ENCODE measurements at regions not wholly inside any gene's neighbourhood (a gene's known extent, or its start where the extent isn't known, plus 50 kb on each side); places are given as distances from the start of the nearest gene placed in this dataset.
A peak's percentile ranks its signal among the peaks of the same experiment; 100 is the strongest.

DNA sequence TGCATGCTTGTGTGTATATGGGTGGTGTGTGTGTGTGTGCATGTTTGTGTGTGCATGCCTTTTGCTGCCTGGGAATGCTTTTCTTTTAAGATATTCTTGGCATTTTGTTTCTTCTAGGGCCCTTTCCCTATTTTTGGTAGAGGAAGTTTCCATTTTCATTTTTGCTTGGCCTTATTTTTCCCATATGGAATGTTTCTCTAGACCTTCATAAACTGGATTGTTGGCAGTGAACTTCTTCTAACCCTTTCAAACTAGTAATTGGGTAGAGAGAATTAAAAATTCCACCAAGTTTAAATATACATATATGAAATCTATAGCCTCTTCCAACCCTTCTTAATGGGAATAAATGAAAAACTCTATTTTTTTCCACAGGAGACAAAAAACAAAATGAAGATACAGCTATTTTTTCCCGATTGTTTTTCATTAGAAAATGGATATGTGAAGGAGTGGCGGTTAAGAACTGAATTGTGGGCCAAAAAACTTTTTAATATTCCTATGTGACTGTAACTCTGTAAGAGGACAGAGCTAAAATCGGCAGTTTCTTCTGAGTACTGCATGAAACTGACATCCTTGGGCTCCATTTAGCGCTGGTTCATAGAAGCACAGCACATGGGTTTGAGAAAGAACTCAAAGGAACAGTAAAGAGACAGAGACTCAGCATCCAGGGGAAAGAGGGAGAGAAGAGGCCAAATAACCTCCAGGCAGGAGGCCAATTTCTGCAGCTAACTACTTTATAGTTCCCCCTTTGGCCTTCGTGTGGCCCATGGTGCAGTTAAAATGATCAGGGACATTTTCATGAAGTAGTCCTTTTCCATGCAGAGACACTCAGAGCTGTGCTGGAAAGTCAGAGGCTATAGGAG lies 102.1 kb downstream of the TMEM170B start:
- ChIA-PET CTCF (interaction anchor here (0.6 kb wide), 1 partner anchor 422 kb away, joined by 6 read pairs; no protein-coding TSS in a partner anchor), POLR2A (no interaction called here)
- H3K4me3 ChIP-seq (ENCODE audit: low read depth, low read length) = no peak overlapping the region
- no peak for TF ChIP-seq CTCF (IDR thresholded peaks at IDR 0.05; ENCODE audit: low read depth, low read length)
- H3K27me3 ChIP-seq (ENCODE audit: control insufficient read depth, insufficient read depth, low read length) = no peaks in the 10 kb centered on the region
- H3K27ac ChIP-seq (ENCODE audit: low read depth, low read length) = no peak overlapping the region
- DNase-seq (ENCODE audit: low read depth, low spot score) = no peak
- H3K9me3 ChIP-seq (ENCODE audit: control insufficient read depth, insufficient read depth, low read length) = no peaks in the 10 kb centered on the region; the same call in none of the 2 replicates

DNA sequence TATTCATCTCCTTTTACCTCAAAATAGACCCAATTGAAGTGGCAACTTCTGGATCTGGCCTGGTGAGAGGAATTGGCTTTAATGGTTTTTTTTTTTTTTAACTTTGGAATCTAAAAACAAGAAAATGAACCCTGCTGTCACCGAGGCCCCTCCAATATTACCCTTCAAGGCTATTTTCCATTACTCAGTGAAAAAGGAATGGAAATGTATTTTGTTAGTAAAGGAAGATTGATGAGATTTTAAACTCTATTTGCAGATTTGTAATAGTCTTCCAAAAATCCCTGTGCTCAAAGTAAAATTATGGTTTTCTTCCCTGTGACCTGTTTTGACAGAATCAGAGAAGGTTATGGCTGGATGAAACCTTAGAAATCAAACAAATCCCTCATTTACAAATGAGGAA lies 102.9 kb downstream of the TMEM170B start:
- DNase-seq (ENCODE audit: low read depth, low spot score) = no peak
- H3K9me3 ChIP-seq (ENCODE audit: control insufficient read depth, insufficient read depth, low read length) = no peaks in the 10 kb centered on the region; the same call in none of the 2 replicates
- H3K27ac ChIP-seq (ENCODE audit: low read depth, low read length) = no peak overlapping the region
- no peaks in the 10 kb centered on the region for H3K27me3 ChIP-seq (ENCODE audit: control insufficient read depth, insufficient read depth, low read length)
- H3K4me3 ChIP-seq (ENCODE audit: low read depth, low read length) = no peak overlapping the region
- no peak for TF ChIP-seq CTCF (IDR thresholded peaks at IDR 0.05; ENCODE audit: low read depth, low read length)
- ChIA-PET POLR2A (interaction anchor here (0.7 kb wide), 1 partner anchor 15 kb away, joined by 4 read pairs; no protein-coding TSS in a partner anchor), CTCF (interaction anchor here (1.2 kb wide), 1 partner anchor 14 kb away, joined by 5 read pairs; no protein-coding TSS in a partner anchor)

DNA sequence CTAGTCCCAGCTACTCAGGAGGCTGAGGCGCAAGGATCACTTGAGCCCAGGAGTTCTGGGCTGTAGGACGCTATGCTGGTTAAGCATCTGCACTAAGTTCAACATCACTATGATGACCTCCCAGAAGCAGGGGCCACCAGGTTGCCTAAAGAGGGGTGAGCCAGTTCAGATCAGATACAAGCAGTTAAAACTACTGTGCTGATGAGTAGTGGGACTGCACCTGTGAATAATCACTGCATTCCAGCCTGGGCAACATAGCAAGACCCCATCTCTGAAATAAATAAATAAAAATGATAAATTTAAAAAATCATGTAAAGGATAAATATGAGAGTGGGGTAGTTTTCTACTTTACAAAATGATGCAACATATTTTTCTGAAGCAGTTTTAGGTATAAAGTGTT lies 106.5 kb downstream of the TMEM170B start:
- no peak overlapping the region for H3K4me3 ChIP-seq (ENCODE audit: low read depth, low read length)
- no peaks in the 10 kb centered on the region for H3K27me3 ChIP-seq (ENCODE audit: control insufficient read depth, insufficient read depth, low read length)
- TF ChIP-seq CTCF (IDR thresholded peaks at IDR 0.05; ENCODE audit: low read depth, low read length) = no peak
- CTCF ChIA-PET = interaction anchor here (0.6 kb wide), 1 partner anchor 273 kb away, joined by 3 read pairs; no protein-coding TSS in a partner anchor
- no peak overlapping the region for H3K27ac ChIP-seq (ENCODE audit: low read depth, low read length)
- DNase-seq (ENCODE audit: low read depth, low spot score) = no peak
- peaks cover 4% of the 10 kb centered on the region for H3K9me3 ChIP-seq (ENCODE audit: control insufficient read depth, insufficient read depth, low read length)
- POLR2A ChIA-PET = no interaction called here

- POLR2A ChIA-PET = interaction anchor here (0.7 to 1.1 kb wide), 3 partner anchors 9 to 28 kb away, joined by 3 to 5 read pairs (median 4); no protein-coding TSS in a partner anchor
- CTCF ChIA-PET = interaction anchor here (0.7 to 2.7 kb wide), 3 partner anchors 11 to 646 kb away, joined by 4 to 21 read pairs (median 4); partner anchors contain the start of gene EDN1
- no peak for DNase-seq (ENCODE audit: low read depth, low spot score)
- Histone ChIP-seq H3K27me3 (ENCODE audit: control insufficient read depth, insufficient read depth, low read length) (no peaks in the 10 kb centered on the region), H3K9me3 (ENCODE audit: control insufficient read depth, insufficient read depth, low read length) (peaks cover 4% of the 10 kb centered on the region), H3K27ac (ENCODE audit: low read depth, low read length) (no peak overlapping the region), H3K4me3 (ENCODE audit: low read depth, low read length) (no peak overlapping the region)
- TF ChIP-seq CTCF (IDR thresholded peaks at IDR 0.05; ENCODE audit: low read depth, low read length) = no peak
These were observed 107.1 kb downstream of the TMEM170B start for GRCh38 chr6:11644601-11645000.

GRCh38 chr6:11645016-11645415 lies 107.5 kb downstream of the TMEM170B start:
- CTCF ChIA-PET = interaction anchor here (0.5 to 2.7 kb wide), 4 partner anchors 11 to 646 kb away, joined by 3 to 21 read pairs (median 4); partner anchors contain the start of gene EDN1
- TF ChIP-seq CTCF (IDR thresholded peaks at IDR 0.05; ENCODE audit: low read depth, low read length) = no peak
- no peak overlapping the region for H3K4me3 ChIP-seq (ENCODE audit: low read depth, low read length)
- H3K27me3 ChIP-seq (ENCODE audit: control insufficient read depth, insufficient read depth, low read length) = no peaks in the 10 kb centered on the region
- peak; percentile 34 for DNase-seq (ENCODE audit: low read depth, low spot score)
- H3K27ac ChIP-seq (ENCODE audit: low read depth, low read length) = peak overlapping the region; percentile 23
- H3K9me3 ChIP-seq (ENCODE audit: control insufficient read depth, insufficient read depth, low read length) = peaks cover 4% of the 10 kb centered on the region
- POLR2A ChIA-PET = interaction anchor here (0.7 to 1.1 kb wide), 3 partner anchors 9 to 28 kb away, joined by 3 to 5 read pairs (median 4); no protein-coding TSS in a partner anchor
